ENCODE measurements at regions not wholly inside any gene's neighbourhood (a gene's known extent, or its start where the extent isn't known, plus 50 kb on each side); places are given as distances from the start of the nearest gene placed in this dataset.

DNA sequence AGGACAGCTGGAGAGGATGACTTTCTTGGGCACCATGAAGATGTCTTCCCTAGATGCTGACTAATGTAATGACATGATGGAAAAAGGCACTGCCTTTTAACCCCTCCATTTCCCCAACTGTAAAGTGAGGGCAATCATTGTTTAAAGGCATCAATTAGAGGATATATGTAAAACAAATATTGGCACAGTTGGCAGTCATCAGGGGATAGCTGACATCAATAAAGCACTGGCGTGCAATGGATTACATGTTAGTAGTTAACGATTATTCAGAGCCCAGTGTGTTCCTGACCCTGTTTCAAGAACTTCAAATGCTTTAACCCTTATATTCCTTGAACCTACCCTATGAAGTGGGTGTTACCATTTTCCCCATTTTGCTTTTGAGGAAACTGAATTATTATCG, 100.7 kb downstream of the TMEM114 start:
- Histone ChIP-seq H3K4me1 (ENCODE audit: control insufficient read depth, insufficient read depth, low read length) (no peaks in the 10 kb centered on the region), H3K9me3 (ENCODE audit: control insufficient read depth, insufficient read depth, low read length) (no peaks in the 10 kb centered on the region), H3K36me3 (ENCODE audit: control insufficient read depth, insufficient read depth, low read length) (no peaks in the 10 kb centered on the region), H3K4me3 (ENCODE audit: low read depth, low read length) (no peak overlapping the region), H3K27me3 (ENCODE audit: control insufficient read depth, insufficient read depth, low read length) (peaks cover 21% of the 10 kb centered on the region), H3K9ac (ENCODE audit: low read depth, low read length) (no peak overlapping the region)

DNA sequence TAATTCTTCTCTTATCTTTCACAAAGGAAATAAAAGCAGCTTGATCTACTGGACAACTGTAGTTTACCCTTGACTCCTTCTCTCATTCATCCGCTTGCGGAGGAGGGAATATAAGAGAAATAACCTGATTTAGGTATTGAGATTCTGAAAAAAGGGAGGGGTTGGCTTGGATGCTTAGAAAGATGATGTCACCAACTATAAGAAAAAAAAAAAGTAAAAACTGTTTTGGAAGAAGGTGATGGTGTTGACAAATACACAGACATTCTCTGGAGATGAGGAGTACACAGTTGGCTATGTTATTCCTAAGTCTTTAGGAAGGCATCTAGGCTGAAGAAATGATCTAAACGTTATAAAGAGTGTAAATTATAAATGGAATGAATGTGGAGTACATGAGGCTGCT, 103.3 kb downstream of the TMEM114 start:
- Histone ChIP-seq H3K4me1 (ENCODE audit: control insufficient read depth, insufficient read depth, low read length) (no peaks in the 10 kb centered on the region), H3K9me3 (ENCODE audit: control insufficient read depth, insufficient read depth, low read length) (no peaks in the 10 kb centered on the region), H3K27me3 (ENCODE audit: control insufficient read depth, insufficient read depth, low read length) (peaks cover 39% of the 10 kb centered on the region), H3K36me3 (ENCODE audit: control insufficient read depth, insufficient read depth, low read length) (no peaks in the 10 kb centered on the region), H3K4me3 (ENCODE audit: low read depth, low read length) (no peak overlapping the region), H3K9ac (ENCODE audit: low read depth, low read length) (no peak overlapping the region)

DNA sequence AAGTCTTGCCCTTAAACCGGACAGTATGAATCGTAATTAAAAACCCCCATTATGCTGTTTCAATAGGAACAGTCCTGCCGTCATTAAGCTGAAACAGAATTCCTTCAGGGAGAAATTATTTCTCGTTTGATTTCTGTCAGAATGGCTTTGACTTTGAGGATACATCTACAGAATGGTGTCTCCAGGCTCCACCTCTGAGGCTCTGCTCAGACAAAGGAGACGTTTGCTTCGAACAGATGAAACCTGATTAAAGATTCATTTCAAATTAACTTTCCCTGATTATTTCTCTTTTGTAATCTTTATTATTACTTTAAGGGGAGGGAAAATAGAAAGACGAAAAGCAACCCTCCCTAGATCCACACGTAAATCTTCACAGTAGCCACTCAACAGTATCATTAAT, 106.9 kb downstream of the TMEM114 start:
- H3K4me1 ChIP-seq (ENCODE audit: control insufficient read depth, insufficient read depth, low read length), result no peaks in the 10 kb centered on the region
- peaks cover 60% of the 10 kb centered on the region for H3K27me3 ChIP-seq (ENCODE audit: control insufficient read depth, insufficient read depth, low read length)

DNA sequence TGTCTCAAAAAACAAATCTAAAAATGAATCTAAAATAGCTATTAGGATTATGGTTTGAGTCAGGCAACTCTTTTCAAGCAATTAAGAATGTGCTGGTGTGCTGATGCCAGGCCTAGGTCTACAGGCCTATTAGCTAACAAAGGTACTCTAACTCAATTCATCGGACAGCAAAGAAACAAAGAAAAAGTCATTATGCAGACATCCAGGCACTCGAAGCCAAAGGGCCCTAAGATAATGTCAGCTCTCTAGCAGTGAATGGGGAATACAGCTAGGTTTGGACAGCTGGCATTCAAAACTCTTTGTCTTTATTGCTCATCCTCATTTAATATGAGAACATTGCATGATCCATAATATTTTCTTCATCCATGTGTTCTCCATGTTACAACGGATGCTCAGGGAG, 108.5 kb downstream of the TMEM114 start:
- H3K36me3 ChIP-seq (ENCODE audit: control insufficient read depth, insufficient read depth, low read length), result no peaks in the 10 kb centered on the region
- H3K4me1 ChIP-seq (ENCODE audit: control insufficient read depth, insufficient read depth, low read length), result no peaks in the 10 kb centered on the region
- no peak overlapping the region for H3K4me3 ChIP-seq (ENCODE audit: low read depth, low read length)
- peaks cover 55% of the 10 kb centered on the region for H3K27me3 ChIP-seq (ENCODE audit: control insufficient read depth, insufficient read depth, low read length)
- H3K9me3 ChIP-seq (ENCODE audit: control insufficient read depth, insufficient read depth, low read length), result no peaks in the 10 kb centered on the region
- H3K9ac ChIP-seq (ENCODE audit: low read depth, low read length), result no peak overlapping the region

More for the DNA sequence above, 106.9 kb downstream of the TMEM114 start:
- Histone ChIP-seq H3K9me3 (ENCODE audit: control insufficient read depth, insufficient read depth, low read length) (no peaks in the 10 kb centered on the region), H3K36me3 (ENCODE audit: control insufficient read depth, insufficient read depth, low read length) (no peaks in the 10 kb centered on the region), H3K4me3 (ENCODE audit: low read depth, low read length) (no peak overlapping the region), H3K9ac (ENCODE audit: low read depth, low read length) (no peak overlapping the region)

DNA sequence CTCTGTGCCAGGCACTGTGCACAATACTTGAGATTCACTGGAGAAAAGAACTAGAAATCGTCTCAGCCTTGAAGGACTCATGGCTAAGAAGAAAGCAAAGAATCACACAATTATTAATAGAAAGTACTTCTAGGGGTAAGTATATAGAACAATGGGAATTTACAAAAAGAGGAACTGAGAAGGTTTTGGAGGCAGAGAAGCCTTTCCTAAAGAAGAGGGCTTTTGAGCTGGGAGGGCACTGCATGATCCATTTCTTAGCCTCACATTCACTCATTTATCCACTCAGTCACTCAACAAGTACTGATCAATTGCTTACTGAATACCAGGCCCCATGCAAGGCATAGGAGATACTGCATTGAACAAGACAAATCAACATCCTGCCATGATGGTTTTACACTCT, 113.5 kb downstream of the TMEM114 start:
- no peak overlapping the region for H3K9ac ChIP-seq (ENCODE audit: low read depth, low read length)
- H3K27me3 ChIP-seq (ENCODE audit: control insufficient read depth, insufficient read depth, low read length), result peaks cover 24% of the 10 kb centered on the region
- H3K4me3 ChIP-seq (ENCODE audit: low read depth, low read length), result no peak overlapping the region
- H3K9me3 ChIP-seq (ENCODE audit: control insufficient read depth, insufficient read depth, low read length), result no peaks in the 10 kb centered on the region
- no peaks in the 10 kb centered on the region for H3K36me3 ChIP-seq (ENCODE audit: control insufficient read depth, insufficient read depth, low read length)
- no peaks in the 10 kb centered on the region for H3K4me1 ChIP-seq (ENCODE audit: control insufficient read depth, insufficient read depth, low read length)

DNA sequence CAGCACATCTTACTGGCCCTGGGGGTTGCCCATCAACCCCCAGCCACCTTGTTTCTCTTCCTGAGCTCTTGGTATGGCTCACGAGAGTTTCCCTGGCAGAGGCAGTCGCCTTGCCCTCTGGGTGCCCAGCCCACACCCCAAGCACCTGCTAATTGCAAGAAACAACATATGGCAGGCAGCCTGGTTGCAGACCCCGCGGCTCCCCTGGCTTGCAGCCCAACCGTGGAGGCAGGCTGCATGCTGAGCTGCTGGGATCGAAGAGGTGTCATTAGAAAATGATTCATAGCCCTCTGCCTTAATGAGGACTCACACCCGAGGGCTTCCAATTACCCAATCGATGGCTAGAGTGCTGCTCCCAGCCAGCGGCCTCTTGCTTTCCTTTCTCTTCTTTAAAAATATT, 115.7 kb downstream of the TMEM114 start:
- Histone ChIP-seq H3K9me3 (ENCODE audit: control insufficient read depth, insufficient read depth, low read length) (no peaks in the 10 kb centered on the region), H3K9ac (ENCODE audit: low read depth, low read length) (no peak overlapping the region), H3K27me3 (ENCODE audit: control insufficient read depth, insufficient read depth, low read length) (peaks cover 5% of the 10 kb centered on the region), H3K4me1 (ENCODE audit: control insufficient read depth, insufficient read depth, low read length) (no peaks in the 10 kb centered on the region), H3K36me3 (ENCODE audit: control insufficient read depth, insufficient read depth, low read length) (no peaks in the 10 kb centered on the region), H3K4me3 (ENCODE audit: low read depth, low read length) (no peak overlapping the region)

DNA sequence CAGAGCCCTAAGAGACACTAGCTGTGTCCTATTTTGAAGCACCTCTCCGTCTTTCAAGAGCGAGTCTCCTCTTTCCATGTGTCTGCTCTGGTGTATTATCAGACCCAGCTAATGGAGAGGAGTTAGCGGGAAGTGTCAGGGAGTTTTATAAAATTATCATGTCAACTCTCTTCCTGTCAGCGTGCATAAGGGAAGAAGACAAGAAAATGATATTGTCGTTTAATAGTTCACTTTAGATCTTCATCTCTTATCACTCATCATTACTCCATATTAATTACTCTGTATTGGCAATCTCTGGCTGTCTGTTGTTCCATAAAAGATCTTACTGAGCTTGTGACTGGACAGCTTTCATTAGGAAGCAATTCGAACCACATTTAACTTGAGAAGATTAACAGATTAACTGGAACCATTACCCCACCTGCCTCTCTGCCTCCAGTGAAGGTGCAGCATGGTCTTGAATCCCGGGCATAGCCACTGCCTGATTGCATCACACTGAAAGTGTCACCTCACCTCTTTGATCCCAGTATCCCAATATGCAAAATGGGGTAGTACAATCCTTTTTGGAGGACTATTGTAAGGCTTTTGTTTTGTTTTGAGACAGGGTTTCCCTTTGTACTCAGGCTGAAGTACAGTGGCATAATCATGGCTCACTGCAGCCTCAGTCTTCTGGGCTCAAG, 121.1 kb downstream of the TMEM114 start:
- H3K4me1 ChIP-seq (ENCODE audit: control insufficient read depth, insufficient read depth, low read length), result peaks cover 4% of the 10 kb centered on the region
- no peak overlapping the region for H3K4me3 ChIP-seq (ENCODE audit: low read depth, low read length)
- H3K9ac ChIP-seq (ENCODE audit: low read depth, low read length), result no peak overlapping the region
- no peaks in the 10 kb centered on the region for H3K9me3 ChIP-seq (ENCODE audit: control insufficient read depth, insufficient read depth, low read length)
- H3K27me3 ChIP-seq (ENCODE audit: control insufficient read depth, insufficient read depth, low read length), result peaks cover 5% of the 10 kb centered on the region
- no peaks in the 10 kb centered on the region for H3K36me3 ChIP-seq (ENCODE audit: control insufficient read depth, insufficient read depth, low read length)

DNA sequence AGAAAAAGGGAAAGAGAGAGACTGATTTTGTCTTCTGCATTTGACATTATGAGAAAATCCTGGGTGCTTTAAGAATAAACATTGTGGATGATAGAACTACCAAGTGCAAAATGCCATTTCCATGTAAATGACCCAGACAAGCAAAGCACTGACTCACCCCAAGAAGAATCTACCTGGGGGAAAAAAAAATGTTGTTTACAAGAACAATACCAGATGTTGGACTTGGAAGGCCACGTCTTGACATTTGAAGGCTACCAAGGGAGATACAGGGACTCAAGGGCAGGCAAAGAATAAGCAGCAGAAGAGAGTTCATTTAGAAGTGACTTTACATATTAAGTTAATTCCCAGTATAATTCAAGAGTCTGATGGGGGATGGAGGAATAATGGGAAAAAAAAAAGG, 125.3 kb downstream of the TMEM114 start:
- peaks cover 5% of the 10 kb centered on the region for H3K27me3 ChIP-seq (ENCODE audit: control insufficient read depth, insufficient read depth, low read length)
- H3K9me3 ChIP-seq (ENCODE audit: control insufficient read depth, insufficient read depth, low read length), result no peaks in the 10 kb centered on the region
- no peak overlapping the region for H3K4me3 ChIP-seq (ENCODE audit: low read depth, low read length)
- no peaks in the 10 kb centered on the region for H3K36me3 ChIP-seq (ENCODE audit: control insufficient read depth, insufficient read depth, low read length)
- H3K9ac ChIP-seq (ENCODE audit: low read depth, low read length), result no peak overlapping the region
- peaks cover 4% of the 10 kb centered on the region for H3K4me1 ChIP-seq (ENCODE audit: control insufficient read depth, insufficient read depth, low read length)

DNA sequence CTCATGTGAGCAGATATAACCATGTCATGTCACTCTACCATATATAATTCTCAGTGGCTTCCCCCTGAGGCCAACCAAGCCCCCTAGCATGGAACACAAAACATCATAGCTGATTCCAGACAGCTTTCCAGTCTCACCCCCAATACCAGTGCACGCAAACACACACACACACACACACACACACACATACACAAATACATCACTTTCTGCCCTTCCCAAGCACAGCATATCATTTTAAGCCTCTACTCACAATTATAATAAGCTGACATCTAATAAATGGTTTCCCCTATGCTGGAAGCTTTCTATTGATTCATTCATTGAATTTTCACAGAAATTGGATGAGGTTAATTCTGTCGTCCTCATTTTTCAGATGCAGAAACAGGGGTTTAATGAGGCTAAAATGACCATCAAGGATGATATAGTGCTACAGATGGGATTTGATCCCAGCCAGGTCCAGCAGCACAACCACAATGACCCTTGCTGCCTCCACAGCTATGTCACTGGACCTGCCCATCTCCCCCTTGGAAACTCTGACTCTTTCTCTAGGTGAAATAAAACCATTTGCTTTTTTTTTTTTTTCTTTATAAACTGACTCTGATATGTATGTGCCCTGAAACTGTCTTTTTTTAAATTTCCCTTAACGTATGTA, 131.1 kb downstream of the TMEM114 start:
- Histone ChIP-seq H3K4me1 (ENCODE audit: control insufficient read depth, insufficient read depth, low read length) (no peaks in the 10 kb centered on the region), H3K4me3 (ENCODE audit: low read depth, low read length) (no peak overlapping the region), H3K36me3 (ENCODE audit: control insufficient read depth, insufficient read depth, low read length) (no peaks in the 10 kb centered on the region), H3K27me3 (ENCODE audit: control insufficient read depth, insufficient read depth, low read length) (no peaks in the 10 kb centered on the region), H3K9ac (ENCODE audit: low read depth, low read length) (no peak overlapping the region), H3K9me3 (ENCODE audit: control insufficient read depth, insufficient read depth, low read length) (no peaks in the 10 kb centered on the region)

DNA sequence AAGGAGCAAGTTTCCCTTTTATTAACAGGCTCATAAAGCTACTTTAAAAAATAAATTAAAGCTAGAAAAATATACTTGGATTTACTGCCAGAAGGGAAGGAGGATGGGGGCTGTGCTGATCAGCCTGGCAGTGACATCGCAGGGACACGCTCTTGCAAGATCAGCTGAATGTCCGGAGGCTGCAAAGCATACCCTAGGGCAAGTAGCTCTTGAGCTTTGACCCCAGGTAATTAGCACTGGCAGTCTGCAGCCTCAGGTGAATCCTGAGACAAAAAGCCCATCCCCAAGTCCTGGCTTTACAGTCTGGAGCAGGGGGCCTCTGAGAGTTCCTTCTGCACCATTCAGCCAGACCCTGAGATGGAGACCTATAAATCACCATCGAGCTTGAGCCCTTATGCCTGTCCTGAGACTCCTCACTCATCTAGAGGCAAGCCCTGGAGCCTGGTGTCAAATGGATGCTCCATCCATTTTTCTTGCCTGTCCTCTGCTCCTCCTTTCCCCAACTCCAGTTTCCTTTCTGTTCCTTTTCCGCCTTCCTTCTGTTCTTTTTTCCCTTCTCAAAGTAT, 131.7 kb downstream of the TMEM114 start:
- Histone ChIP-seq H3K27me3 (ENCODE audit: control insufficient read depth, insufficient read depth, low read length) (no peaks in the 10 kb centered on the region), H3K9ac (ENCODE audit: low read depth, low read length) (no peak overlapping the region), H3K9me3 (ENCODE audit: control insufficient read depth, insufficient read depth, low read length) (no peaks in the 10 kb centered on the region), H3K4me1 (ENCODE audit: control insufficient read depth, insufficient read depth, low read length) (no peaks in the 10 kb centered on the region), H3K36me3 (ENCODE audit: control insufficient read depth, insufficient read depth, low read length) (no peaks in the 10 kb centered on the region), H3K4me3 (ENCODE audit: low read depth, low read length) (no peak overlapping the region)

DNA sequence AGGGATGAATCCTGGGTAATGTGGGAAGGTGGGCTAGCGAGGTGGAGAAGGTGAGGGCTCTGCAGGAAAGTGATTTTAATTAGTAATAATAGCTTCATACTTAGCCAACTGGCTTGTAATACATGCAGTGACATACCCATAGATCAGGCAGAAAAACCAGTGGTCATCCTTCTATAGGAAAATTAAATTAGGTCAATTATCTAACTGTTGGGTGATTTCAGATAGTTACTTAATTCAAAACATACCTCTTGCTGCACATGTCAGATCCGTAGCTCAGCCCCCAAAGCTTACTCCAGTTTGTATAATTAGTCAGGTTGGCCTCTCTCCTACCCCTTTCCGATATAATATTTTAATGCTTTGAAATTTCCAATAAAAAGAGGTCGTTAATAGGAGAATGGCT, 137.0 kb downstream of the TMEM114 start:
- H3K9me3 ChIP-seq (ENCODE audit: control insufficient read depth, insufficient read depth, low read length), result no peaks in the 10 kb centered on the region
- H3K9ac ChIP-seq (ENCODE audit: low read depth, low read length), result no peak overlapping the region
- no peaks in the 10 kb centered on the region for H3K4me1 ChIP-seq (ENCODE audit: control insufficient read depth, insufficient read depth, low read length)
- no peaks in the 10 kb centered on the region for H3K27me3 ChIP-seq (ENCODE audit: control insufficient read depth, insufficient read depth, low read length)
- H3K36me3 ChIP-seq (ENCODE audit: control insufficient read depth, insufficient read depth, low read length), result no peaks in the 10 kb centered on the region
- no peak overlapping the region for H3K4me3 ChIP-seq (ENCODE audit: low read depth, low read length)

DNA sequence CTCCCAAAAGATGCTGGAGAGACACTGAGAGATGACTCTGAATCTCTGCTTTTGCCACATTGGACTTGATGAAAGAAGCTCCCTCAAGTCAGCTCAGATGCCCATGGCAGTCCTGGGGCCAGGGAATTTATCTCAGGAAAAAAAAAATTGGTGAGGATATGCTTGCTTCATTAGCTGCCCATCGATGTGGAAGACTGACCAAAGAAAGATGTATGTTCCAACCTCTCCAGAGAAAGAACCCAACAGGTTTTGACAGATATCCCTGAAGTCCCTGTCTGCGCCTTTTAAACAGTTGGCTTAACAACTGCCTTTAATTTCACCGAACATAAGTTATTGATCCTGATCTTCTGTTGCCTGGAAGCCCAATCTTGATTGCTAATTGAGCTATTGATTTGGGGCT, 137.4 kb downstream of the TMEM114 start:
- Histone ChIP-seq H3K9ac (ENCODE audit: low read depth, low read length) (no peak overlapping the region), H3K27me3 (ENCODE audit: control insufficient read depth, insufficient read depth, low read length) (no peaks in the 10 kb centered on the region), H3K4me3 (ENCODE audit: low read depth, low read length) (no peak overlapping the region), H3K9me3 (ENCODE audit: control insufficient read depth, insufficient read depth, low read length) (no peaks in the 10 kb centered on the region), H3K36me3 (ENCODE audit: control insufficient read depth, insufficient read depth, low read length) (no peaks in the 10 kb centered on the region), H3K4me1 (ENCODE audit: control insufficient read depth, insufficient read depth, low read length) (no peaks in the 10 kb centered on the region)
